ENCODE measurements at regions not wholly inside any gene's neighbourhood (a gene's known extent, or its start where the extent isn't known, plus 50 kb on each side); places are given as distances from the start of the nearest gene placed in this dataset.
"Not testable (repeated sequence)": the region's sequence is repeated elsewhere in the genome, so short reads cannot be mapped to it uniquely, and the experiment has no call there.

DNA sequence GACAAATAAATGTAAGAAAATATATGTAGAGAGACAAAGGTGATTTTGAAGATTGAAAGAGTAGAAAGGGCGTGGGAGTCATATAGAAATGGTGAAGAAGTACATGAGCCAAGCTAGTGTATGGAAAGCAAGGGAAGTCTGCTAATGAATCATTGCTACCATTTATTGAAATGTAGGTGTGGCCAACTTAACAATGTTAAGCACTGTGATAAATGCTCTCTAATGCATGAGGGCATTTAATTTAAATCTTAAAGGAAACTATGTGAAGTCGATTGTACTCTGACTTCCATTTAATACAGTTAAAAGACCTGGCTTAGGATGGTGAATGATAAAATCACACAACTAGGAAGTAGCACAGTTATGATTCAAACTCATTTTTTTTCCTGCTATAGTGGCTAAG lies 219.9 kb downstream of the CASP12 start:
- Mint-ChIP-seq H3K4me1 (ENCODE audit: unreplicated experiment) (no peaks in the 10 kb centered on the region), H3K4me3 (ENCODE audit: unreplicated experiment) (no peak overlapping the region), H3K27me3 (ENCODE audit: unreplicated experiment) (peaks cover 2% of the 10 kb centered on the region), H3K9me3 (ENCODE audit: unreplicated experiment) (no peaks in the 10 kb centered on the region), H3K27ac (ENCODE audit: unreplicated experiment) (no peak overlapping the region), H3K36me3 (ENCODE audit: low read depth, unreplicated experiment) (no peaks in the 10 kb centered on the region)
- DNase-seq (ENCODE audit: low spot score) = no peak
- TF ChIP-seq, protein P1, sequence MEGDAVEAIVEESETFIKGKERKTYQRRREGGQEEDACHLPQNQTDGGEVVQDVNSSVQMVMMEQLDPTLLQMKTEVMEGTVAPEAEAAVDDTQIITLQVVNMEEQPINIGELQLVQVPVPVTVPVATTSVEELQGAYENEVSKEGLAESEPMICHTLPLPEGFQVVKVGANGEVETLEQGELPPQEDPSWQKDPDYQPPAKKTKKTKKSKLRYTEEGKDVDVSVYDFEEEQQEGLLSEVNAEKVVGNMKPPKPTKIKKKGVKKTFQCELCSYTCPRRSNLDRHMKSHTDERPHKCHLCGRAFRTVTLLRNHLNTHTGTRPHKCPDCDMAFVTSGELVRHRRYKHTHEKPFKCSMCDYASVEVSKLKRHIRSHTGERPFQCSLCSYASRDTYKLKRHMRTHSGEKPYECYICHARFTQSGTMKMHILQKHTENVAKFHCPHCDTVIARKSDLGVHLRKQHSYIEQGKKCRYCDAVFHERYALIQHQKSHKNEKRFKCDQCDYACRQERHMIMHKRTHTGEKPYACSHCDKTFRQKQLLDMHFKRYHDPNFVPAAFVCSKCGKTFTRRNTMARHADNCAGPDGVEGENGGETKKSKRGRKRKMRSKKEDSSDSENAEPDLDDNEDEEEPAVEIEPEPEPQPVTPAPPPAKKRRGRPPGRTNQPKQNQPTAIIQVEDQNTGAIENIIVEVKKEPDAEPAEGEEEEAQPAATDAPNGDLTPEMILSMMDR (IDR thresholded peaks at IDR 0.05; ENCODE audit: unreplicated experiment) = no peak

- H3K9me3 Mint-ChIP-seq (ENCODE audit: unreplicated experiment); H3K36me3 Mint-ChIP-seq (ENCODE audit: low read depth, unreplicated experiment); H3K27me3 Mint-ChIP-seq (ENCODE audit: unreplicated experiment); H3K4me3 Mint-ChIP-seq (ENCODE audit: unreplicated experiment); H3K4me1 Mint-ChIP-seq (ENCODE audit: unreplicated experiment); DNase-seq (ENCODE audit: low spot score); H3K27ac Mint-ChIP-seq (ENCODE audit: unreplicated experiment): not testable (repeated sequence)
These were observed 221.2 kb downstream of the CASP12 start for GRCh38 chr11:104677069-104677468.

DNA sequence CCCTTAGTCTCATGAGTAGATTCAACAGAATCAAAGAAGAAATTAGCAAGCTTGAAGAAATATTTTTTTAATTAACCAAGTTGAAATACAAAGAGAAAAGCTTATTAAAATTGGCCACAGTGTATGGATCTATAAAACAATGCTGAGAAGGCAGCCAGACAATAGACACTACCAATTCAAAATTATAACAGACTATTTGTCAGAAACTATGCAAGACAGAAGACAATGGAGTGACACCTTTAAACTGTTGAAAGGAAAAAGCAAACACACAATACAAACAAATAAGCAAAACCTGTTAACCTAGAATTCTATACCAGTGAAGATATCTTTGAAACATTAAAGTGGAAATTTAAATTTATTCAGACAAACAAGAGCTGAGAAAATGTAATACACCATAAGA lies 225.4 kb downstream of the CASP12 start:
- H3K27ac Mint-ChIP-seq (ENCODE audit: unreplicated experiment) = no peak overlapping the region
- TF ChIP-seq, protein P1 (IDR thresholded peaks at IDR 0.05; ENCODE audit: unreplicated experiment) = no peak
- no peaks in the 10 kb centered on the region for H3K4me1 Mint-ChIP-seq (ENCODE audit: unreplicated experiment)
- peaks cover under 1% of the 10 kb centered on the region for H3K27me3 Mint-ChIP-seq (ENCODE audit: unreplicated experiment)
- no peaks in the 10 kb centered on the region for H3K9me3 Mint-ChIP-seq (ENCODE audit: unreplicated experiment)
- no peak for DNase-seq (ENCODE audit: low spot score)
- H3K36me3 Mint-ChIP-seq (ENCODE audit: low read depth, unreplicated experiment) = no peaks in the 10 kb centered on the region
- no peak overlapping the region for H3K4me3 Mint-ChIP-seq (ENCODE audit: unreplicated experiment)

DNA sequence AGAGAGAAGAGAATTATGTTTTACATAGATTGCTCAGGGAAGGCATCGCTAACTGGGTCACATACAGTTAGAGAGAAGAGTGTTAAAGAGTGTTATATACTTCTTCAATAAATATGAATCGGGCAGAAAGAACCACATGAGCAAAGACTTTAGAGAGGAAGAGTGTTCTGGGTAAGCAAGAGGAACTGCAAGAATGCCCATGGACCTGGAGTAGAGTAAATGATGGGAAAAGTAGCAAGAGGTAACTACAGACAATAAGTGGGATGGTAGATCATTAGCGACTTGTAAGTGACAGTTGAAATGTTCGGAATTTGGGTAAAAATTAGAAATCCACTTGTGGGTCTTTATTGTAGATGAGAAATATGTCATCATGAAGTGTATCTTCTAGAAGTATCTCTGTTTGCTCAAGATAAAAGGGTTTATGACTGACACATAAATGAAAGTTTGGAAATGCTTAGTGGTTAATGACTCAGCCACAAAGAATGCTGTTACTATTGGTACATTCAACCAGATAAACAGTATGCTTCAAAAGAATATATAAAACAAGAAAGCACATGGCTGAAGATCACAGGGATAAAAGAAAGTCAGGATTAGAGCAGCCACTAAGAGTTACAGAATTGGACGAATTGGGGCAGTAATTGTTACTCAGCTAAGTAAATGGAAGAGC lies 229.3 kb downstream of the CASP12 start:
- Mint-ChIP-seq H3K27ac (ENCODE audit: unreplicated experiment) (no peak overlapping the region), H3K4me3 (ENCODE audit: unreplicated experiment) (no peak overlapping the region), H3K27me3 (ENCODE audit: unreplicated experiment) (no peaks in the 10 kb centered on the region), H3K36me3 (ENCODE audit: low read depth, unreplicated experiment) (no peaks in the 10 kb centered on the region), H3K4me1 (ENCODE audit: unreplicated experiment) (peaks cover 3% of the 10 kb centered on the region), H3K9me3 (ENCODE audit: unreplicated experiment) (no peaks in the 10 kb centered on the region)
- no peak for DNase-seq (ENCODE audit: low spot score)
- TF ChIP-seq, protein P1 (IDR thresholded peaks at IDR 0.05; ENCODE audit: unreplicated experiment) = no peak

DNA sequence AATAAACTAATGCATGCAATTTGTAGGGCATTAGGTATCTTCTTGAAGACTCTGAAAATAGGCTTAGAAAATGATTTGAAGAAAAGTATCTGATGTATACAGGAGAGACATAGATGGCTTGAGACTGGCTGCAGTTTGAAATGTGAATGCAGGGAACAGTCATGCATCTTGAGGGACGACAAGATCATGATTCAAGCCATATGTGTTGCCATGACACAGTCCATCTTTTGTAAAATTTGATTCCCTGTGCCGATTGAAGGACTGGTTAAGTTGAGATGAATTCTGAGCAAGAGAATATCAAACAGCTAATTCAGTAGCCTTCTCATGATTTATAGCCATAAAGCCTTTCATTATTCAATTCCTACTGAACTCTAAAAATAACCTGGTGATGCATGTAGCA lies 231.6 kb downstream of the CASP12 start:
- TF ChIP-seq, protein P1 (IDR thresholded peaks at IDR 0.05; ENCODE audit: unreplicated experiment) = no peak
- H3K36me3 Mint-ChIP-seq (ENCODE audit: low read depth, unreplicated experiment) = no peaks in the 10 kb centered on the region
- H3K9me3 Mint-ChIP-seq (ENCODE audit: unreplicated experiment) = no peaks in the 10 kb centered on the region
- no peak overlapping the region for H3K27ac Mint-ChIP-seq (ENCODE audit: unreplicated experiment)
- H3K4me1 Mint-ChIP-seq (ENCODE audit: unreplicated experiment) = peaks cover 3% of the 10 kb centered on the region
- H3K4me3 Mint-ChIP-seq (ENCODE audit: unreplicated experiment) = no peak overlapping the region
- no peaks in the 10 kb centered on the region for H3K27me3 Mint-ChIP-seq (ENCODE audit: unreplicated experiment)
- no peak for DNase-seq (ENCODE audit: low spot score)
